Endothelial cell of umbilical vein (primary cell): ENCODE measurements at regions not wholly inside any gene's neighbourhood (a gene's known extent, or its start where the extent isn't known, plus 50 kb on each side); places are given as distances from the start of the nearest gene placed in this dataset.

ENCODE experiments used
- EZH2 ChIP-seq: IDR thresholded peaks from 2 replicates; pipeline ENCODE4 v1.6.1; 2012; ENCODE audit warnings: borderline replicate concordance, low read depth, mild to moderate bottlenecking, moderate library complexity, low read length, inconsistent platforms; ENCODE audit not compliant: severe bottlenecking
- TF ChIP-seq, protein P1 (sequence below), 2 donors: IDR thresholded peaks; 1 replicate in 1 of 2; 2 replicates in 1 of 2; pipeline ENCODE4 v1.5.1; 2011; ENCODE audit warnings: low read length in 2 of 2, mild to moderate bottlenecking in 2 of 2, moderate library complexity in 2 of 2, control low read depth in 1 of 2, inconsistent platforms in 1 of 2, low read depth in 1 of 2; ENCODE audit not compliant: insufficient read depth in 1 of 2; ENCODE audit errors: extremely low read depth in 1 of 2

DNA sequence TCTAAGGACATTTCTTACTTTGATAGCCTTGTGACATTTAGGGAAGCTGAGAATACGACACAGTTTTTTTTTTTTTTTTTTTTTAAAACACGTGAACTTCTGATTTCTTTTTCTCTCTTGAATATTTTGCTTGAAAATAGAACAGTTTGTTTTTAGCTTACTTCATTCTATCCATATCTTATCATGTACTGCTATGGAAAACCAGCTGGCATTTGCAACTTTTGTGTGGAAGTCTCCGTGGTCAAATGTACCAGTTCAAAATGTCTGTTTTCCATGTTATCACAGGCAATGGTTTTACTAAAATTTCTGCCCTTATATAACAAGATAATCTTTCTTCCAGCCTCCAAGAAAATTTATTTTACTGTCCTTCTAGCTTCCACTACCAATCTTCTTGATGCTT is 821.6 kb downstream of the DNAJB9 start:
- TF ChIP-seq EZH2 = no peak
- TF ChIP-seq, protein P1, sequence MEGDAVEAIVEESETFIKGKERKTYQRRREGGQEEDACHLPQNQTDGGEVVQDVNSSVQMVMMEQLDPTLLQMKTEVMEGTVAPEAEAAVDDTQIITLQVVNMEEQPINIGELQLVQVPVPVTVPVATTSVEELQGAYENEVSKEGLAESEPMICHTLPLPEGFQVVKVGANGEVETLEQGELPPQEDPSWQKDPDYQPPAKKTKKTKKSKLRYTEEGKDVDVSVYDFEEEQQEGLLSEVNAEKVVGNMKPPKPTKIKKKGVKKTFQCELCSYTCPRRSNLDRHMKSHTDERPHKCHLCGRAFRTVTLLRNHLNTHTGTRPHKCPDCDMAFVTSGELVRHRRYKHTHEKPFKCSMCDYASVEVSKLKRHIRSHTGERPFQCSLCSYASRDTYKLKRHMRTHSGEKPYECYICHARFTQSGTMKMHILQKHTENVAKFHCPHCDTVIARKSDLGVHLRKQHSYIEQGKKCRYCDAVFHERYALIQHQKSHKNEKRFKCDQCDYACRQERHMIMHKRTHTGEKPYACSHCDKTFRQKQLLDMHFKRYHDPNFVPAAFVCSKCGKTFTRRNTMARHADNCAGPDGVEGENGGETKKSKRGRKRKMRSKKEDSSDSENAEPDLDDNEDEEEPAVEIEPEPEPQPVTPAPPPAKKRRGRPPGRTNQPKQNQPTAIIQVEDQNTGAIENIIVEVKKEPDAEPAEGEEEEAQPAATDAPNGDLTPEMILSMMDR (IDR thresholded peaks at IDR 0.05; ENCODE audit: extremely low read depth in 1 of 2, insufficient read depth in 1 of 2, low read depth in 1 of 2, low read length in 2 of 2) = no peak
